ENCODE measurements at regions not wholly inside any gene's neighbourhood (a gene's known extent, or its start where the extent isn't known, plus 50 kb on each side); places are given as distances from the start of the nearest gene placed in this dataset.

DNA sequence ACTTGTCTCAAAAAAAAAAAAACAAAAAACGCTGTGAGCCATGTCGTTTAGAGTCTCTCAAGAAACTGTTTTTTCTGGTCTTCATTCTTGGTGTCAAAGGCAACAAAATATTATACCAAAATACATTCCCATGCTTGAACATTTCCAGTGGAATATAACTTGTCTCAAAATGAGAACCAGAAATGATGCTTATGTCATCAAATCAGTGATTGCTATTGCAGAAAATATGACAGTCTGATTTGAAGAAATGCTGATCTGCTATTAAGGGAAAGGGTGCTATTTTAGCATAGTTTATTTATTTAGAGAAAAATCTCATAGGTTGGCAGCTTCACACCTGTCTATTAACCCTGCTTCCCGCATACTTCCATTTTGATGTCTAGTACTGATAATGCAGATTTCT is 82.4 kb upstream of the ACSL3 start:
- DNase-seq (ENCODE audit: low read depth, low spot score) (no peak), ATAC-seq (no peak)
- Histone ChIP-seq H3K9me2 (ENCODE audit: insufficient read depth) (0 out of 2 replicates have a peak, but pooled peaks cover 6% of the 10 kb centered on the region), H4K20me1 (ENCODE audit: insufficient read depth) (no peaks in the 10 kb centered on the region), H3K9me3 (ENCODE audit: control insufficient read depth in 1 of 2, insufficient read depth in 1 of 2, low read depth in 1 of 2, low read length in 2 of 2) (no peaks in the 10 kb centered on the region), H3K4me1 (ENCODE audit: control insufficient read depth in 1 of 2, insufficient read depth in 2 of 2, low read length in 2 of 2) (peaks cover 0 to 6% of the 10 kb centered on the region in 2 experiments; a peak in 3 of 4 replicates), H2AFZ (ENCODE audit: low read depth, low read length, poor library complexity, severe bottlenecking) (no peak overlapping the region), H3K79me2 (ENCODE audit: insufficient read depth, low read length) (no peaks in the 10 kb centered on the region), H3K27me3 (ENCODE audit: insufficient read depth, low read length) (no peaks in the 10 kb centered on the region), H3K36me3 (ENCODE audit: control insufficient read depth in 1 of 2, insufficient read depth in 2 of 2, low read length in 2 of 2) (no peaks in the 10 kb centered on the region), H3K4me2 (ENCODE audit: low read length) (no peak overlapping the region), H3K4me3 (replicated peaks in 1 of 2; ENCODE audit: low read depth in 1 of 2, low read length in 2 of 2) (no peak overlapping the region), H3K9ac (ENCODE audit: low read length) (no peak overlapping the region), H3K27ac (ENCODE audit: low read depth, low read length) (no peak overlapping the region)
- intact Hi-C loops (cut with micrococcal nuclease): no loop called here
- TF ChIP-seq RAD21 (IDR thresholded peaks at IDR 0.05; ENCODE audit: low read depth) (no peak), TCF7L2 (IDR thresholded peaks at IDR 0.05; ENCODE audit: borderline replicate concordance, extremely low read depth, insufficient read depth, insufficient read length) (no peak), SRF (IDR thresholded peaks at IDR 0.05; ENCODE audit: low read depth) (no peak), ELF1 (IDR thresholded peaks at IDR 0.05; ENCODE audit: borderline replicate concordance, low read depth) (no peak), EZH2phosphoT487 (IDR thresholded peaks at IDR 0.05; ENCODE audit: borderline replicate concordance) (no peak)
- CTCF ChIA-PET: no interaction called here
- RAD21 ChIA-PET (ENCODE audit: low non-redundant PET in 1 of 2, low total read pairs in 2 of 2, uncharacterized antibody in 2 of 2, unreplicated experiment in 2 of 2): no interaction called here
- no TSS peak for BruUV-seq (replicated peaks)
- POLR2A ChIA-PET: no interaction called here

DNA sequence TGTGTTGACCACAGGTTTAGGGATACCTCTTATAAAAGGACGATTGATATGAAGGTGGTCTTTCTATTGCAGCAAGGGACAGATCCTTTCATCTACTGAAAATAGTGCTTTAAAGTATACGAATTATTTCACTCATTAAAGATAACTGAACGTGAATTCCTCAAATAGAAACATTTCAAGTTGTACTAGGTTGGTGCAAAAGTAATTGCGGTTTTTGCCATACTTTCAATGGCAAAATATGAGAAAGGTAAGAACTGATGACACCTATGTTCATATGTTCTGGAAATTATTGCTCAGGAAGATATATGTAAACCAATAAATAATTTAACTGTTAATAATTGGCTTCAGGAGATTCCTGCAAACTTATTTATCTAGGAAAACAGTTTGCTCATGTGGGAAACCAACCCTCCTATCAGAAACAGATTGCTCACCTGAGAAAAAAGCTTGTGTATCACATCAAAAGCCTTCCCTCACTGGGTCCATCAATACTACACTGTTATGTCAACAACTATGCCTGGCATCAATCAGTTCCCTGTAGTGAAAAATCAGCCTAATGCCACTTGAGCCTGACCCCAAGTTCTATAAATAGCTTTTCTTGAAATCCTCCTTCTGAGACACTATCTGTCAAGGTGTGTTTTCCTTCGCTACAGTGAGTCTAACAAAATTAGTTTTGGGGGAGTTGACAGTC is 81.5 kb upstream of the ACSL3 start:
- no peak for DNase-seq (ENCODE audit: low read depth, low spot score)
- TF ChIP-seq ATF3 (IDR thresholded peaks at IDR 0.05) (no peak), EZH2 (IDR thresholded peaks at IDR 0.05) (no peak), ELF1 (IDR thresholded peaks at IDR 0.05; ENCODE audit: borderline replicate concordance, low read depth) (no peak), CTCF (IDR thresholded peaks at IDR 0.05 in 2 of 3, conservative IDR thresholded peaks at IDR 0.05 in 1 of 3; ENCODE audit: borderline replicate concordance in 1 of 3, insufficient read depth in 1 of 3, low read depth in 2 of 3, low read length in 2 of 3) (no peak), ZNF274 (IDR thresholded peaks at IDR 0.05; ENCODE audit: low read depth, low read length) (no peak), SRF (IDR thresholded peaks at IDR 0.05; ENCODE audit: low read depth) (no peak), TCF7L2 (IDR thresholded peaks at IDR 0.05; ENCODE audit: borderline replicate concordance, extremely low read depth, insufficient read depth, insufficient read length) (no peak), CBX3 (IDR thresholded peaks at IDR 0.05; ENCODE audit: low read depth) (no peak), RAD21 (IDR thresholded peaks at IDR 0.05; ENCODE audit: low read depth) (no peak)
- TF ChIP-seq, protein P1, sequence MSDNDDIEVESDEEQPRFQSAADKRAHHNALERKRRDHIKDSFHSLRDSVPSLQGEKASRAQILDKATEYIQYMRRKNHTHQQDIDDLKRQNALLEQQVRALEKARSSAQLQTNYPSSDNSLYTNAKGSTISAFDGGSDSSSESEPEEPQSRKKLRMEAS (IDR thresholded peaks at IDR 0.05): no peak
- TF ChIP-seq, protein P2, sequence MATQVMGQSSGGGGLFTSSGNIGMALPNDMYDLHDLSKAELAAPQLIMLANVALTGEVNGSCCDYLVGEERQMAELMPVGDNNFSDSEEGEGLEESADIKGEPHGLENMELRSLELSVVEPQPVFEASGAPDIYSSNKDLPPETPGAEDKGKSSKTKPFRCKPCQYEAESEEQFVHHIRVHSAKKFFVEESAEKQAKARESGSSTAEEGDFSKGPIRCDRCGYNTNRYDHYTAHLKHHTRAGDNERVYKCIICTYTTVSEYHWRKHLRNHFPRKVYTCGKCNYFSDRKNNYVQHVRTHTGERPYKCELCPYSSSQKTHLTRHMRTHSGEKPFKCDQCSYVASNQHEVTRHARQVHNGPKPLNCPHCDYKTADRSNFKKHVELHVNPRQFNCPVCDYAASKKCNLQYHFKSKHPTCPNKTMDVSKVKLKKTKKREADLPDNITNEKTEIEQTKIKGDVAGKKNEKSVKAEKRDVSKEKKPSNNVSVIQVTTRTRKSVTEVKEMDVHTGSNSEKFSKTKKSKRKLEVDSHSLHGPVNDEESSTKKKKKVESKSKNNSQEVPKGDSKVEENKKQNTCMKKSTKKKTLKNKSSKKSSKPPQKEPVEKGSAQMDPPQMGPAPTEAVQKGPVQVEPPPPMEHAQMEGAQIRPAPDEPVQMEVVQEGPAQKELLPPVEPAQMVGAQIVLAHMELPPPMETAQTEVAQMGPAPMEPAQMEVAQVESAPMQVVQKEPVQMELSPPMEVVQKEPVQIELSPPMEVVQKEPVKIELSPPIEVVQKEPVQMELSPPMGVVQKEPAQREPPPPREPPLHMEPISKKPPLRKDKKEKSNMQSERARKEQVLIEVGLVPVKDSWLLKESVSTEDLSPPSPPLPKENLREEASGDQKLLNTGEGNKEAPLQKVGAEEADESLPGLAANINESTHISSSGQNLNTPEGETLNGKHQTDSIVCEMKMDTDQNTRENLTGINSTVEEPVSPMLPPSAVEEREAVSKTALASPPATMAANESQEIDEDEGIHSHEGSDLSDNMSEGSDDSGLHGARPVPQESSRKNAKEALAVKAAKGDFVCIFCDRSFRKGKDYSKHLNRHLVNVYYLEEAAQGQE (IDR thresholded peaks at IDR 0.05; ENCODE audit: low read depth): no peak
- Histone ChIP-seq H3K27ac (ENCODE audit: low read depth, low read length) (no peak overlapping the region), H2AFZ (ENCODE audit: low read depth, low read length, poor library complexity, severe bottlenecking) (no peak overlapping the region), H3K79me2 (ENCODE audit: insufficient read depth, low read length) (no peaks in the 10 kb centered on the region), H4K20me1 (ENCODE audit: insufficient read depth) (no peaks in the 10 kb centered on the region), H3K36me3 (ENCODE audit: control insufficient read depth in 1 of 2, insufficient read depth in 2 of 2, low read length in 2 of 2) (no peaks in the 10 kb centered on the region), H3K9me2 (ENCODE audit: insufficient read depth) (0 out of 2 replicates have a peak, but pooled peaks cover 6% of the 10 kb centered on the region), H3K9ac (ENCODE audit: low read length) (no peak overlapping the region), H3K4me2 (ENCODE audit: low read length) (no peak overlapping the region), H3K9me3 (ENCODE audit: control insufficient read depth in 1 of 2, insufficient read depth in 1 of 2, low read depth in 1 of 2, low read length in 2 of 2) (no peaks in the 10 kb centered on the region), H3K4me3 (replicated peaks in 1 of 2; ENCODE audit: low read depth in 1 of 2, low read length in 2 of 2) (no peak overlapping the region), H3K27me3 (ENCODE audit: insufficient read depth, low read length) (no peaks in the 10 kb centered on the region), H3K4me1 (ENCODE audit: control insufficient read depth in 1 of 2, insufficient read depth in 2 of 2, low read length in 2 of 2) (peaks cover 0 to 6% of the 10 kb centered on the region in 2 experiments; a peak in 3 of 4 replicates)
- intact Hi-C loops (cut with micrococcal nuclease): no loop called here
- CTCF ChIA-PET: no interaction called here
- no TSS peak for BruUV-seq (replicated peaks)
- ATAC-seq: no peak
- RAD21 ChIA-PET (ENCODE audit: low non-redundant PET in 1 of 2, low total read pairs in 2 of 2, uncharacterized antibody in 2 of 2, unreplicated experiment in 2 of 2): no interaction called here
- POLR2A ChIA-PET: no interaction called here
